HFFc6 (cell line): ENCODE measurements at regions not wholly inside any gene's neighbourhood (a gene's known extent, or its start where the extent isn't known, plus 50 kb on each side); places are given as distances from the start of the nearest gene placed in this dataset.

ENCODE experiments used
- DNase-seq: peaks from one replicate; pipeline ENCODE4 v3.0.0-alpha.2; 2018
- H3K27ac Mint-ChIP-seq: 2 replicates; pipeline ENCODE4 v1.8.0; 2020; ENCODE audit warnings: mild to moderate bottlenecking, mixed read lengths
- H3K27me3 Mint-ChIP-seq: 2 replicates; pipeline ENCODE4 v1.8.0; 2021; ENCODE audit warnings: mild to moderate bottlenecking, moderate library complexity, mixed read lengths; ENCODE audit not compliant: insufficient read depth
- H3K36me3 Mint-ChIP-seq: 2 replicates; pipeline ENCODE4 v1.8.0; 2021; ENCODE audit warnings: low read depth, mixed read lengths
- H3K4me1 Mint-ChIP-seq: 2 replicates; pipeline ENCODE4 v1.8.0; 2020; ENCODE audit warnings: low read depth, mixed read lengths
- H3K4me3 Mint-ChIP-seq: 2 replicates; pipeline ENCODE4 v1.8.0; 2020; ENCODE audit warnings: mild to moderate bottlenecking, moderate library complexity, mixed read lengths
- H3K9me3 Mint-ChIP-seq: 2 replicates; pipeline ENCODE4 v1.8.0; 2020; ENCODE audit warnings: mild to moderate bottlenecking, mixed read lengths
- TF ChIP-seq, protein P1 (sequence below): fragments of 200-600 bp; sonication (generic); IDR thresholded peaks from 2 replicates; pipeline ENCODE4 v1.5.0; 2021; ENCODE audit warnings: antibody characterized with exemption, mild to moderate bottlenecking

DNA sequence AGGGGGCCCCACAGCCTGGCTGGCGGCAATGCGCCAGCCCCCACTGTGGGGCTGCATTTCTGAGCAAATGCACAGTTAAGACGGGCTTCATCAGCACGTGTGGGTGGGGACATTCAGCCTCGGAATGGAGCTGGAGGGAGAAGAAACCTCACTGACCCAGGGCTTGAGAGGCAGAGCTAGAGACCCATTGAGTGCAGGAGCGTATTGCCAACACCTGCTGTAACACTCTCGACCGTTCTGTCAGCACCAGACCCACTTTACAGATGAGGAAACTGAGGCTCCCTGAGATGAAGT lies 200.9 kb upstream of the RAB6C start:
- H3K36me3 Mint-ChIP-seq: no peaks in the 10 kb centered on the region
- H3K27ac Mint-ChIP-seq: no peak overlapping the region
- no peaks in the 10 kb centered on the region for H3K4me1 Mint-ChIP-seq
- peaks cover 30% of the 10 kb centered on the region for H3K9me3 Mint-ChIP-seq
- DNase-seq: no peak
- peaks cover 3% of the 10 kb centered on the region; the same call in 1 of the 2 replicates for H3K27me3 Mint-ChIP-seq
- no peak overlapping the region for H3K4me3 Mint-ChIP-seq
- TF ChIP-seq, protein P1, sequence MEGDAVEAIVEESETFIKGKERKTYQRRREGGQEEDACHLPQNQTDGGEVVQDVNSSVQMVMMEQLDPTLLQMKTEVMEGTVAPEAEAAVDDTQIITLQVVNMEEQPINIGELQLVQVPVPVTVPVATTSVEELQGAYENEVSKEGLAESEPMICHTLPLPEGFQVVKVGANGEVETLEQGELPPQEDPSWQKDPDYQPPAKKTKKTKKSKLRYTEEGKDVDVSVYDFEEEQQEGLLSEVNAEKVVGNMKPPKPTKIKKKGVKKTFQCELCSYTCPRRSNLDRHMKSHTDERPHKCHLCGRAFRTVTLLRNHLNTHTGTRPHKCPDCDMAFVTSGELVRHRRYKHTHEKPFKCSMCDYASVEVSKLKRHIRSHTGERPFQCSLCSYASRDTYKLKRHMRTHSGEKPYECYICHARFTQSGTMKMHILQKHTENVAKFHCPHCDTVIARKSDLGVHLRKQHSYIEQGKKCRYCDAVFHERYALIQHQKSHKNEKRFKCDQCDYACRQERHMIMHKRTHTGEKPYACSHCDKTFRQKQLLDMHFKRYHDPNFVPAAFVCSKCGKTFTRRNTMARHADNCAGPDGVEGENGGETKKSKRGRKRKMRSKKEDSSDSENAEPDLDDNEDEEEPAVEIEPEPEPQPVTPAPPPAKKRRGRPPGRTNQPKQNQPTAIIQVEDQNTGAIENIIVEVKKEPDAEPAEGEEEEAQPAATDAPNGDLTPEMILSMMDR: no peak

DNA sequence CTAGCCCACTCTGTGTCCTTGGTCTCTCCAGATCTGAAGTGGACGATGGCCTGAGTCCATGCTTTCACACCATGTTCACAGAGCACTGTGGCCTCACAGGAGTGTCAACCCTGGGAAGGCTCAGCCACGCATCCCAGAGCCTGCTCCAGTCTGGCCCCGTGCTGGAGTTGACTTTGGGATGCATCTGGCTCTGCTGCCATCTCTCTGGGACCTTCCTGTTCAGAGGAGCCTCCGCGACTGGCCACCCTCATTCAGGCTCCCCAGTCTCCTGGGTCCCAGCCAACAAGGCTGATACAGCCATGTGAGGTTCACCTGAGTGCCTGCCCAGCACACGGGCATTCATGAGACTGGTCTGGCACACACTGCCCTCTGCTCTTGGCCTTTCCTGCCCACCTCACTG lies 199.7 kb upstream of the RAB6C start:
- H3K9me3 Mint-ChIP-seq: peaks cover 30% of the 10 kb centered on the region
- TF ChIP-seq, protein P1: no peak
- no peak overlapping the region for H3K4me3 Mint-ChIP-seq
- no peak overlapping the region for H3K27ac Mint-ChIP-seq
- no peak for DNase-seq
- H3K27me3 Mint-ChIP-seq: peaks cover 3% of the 10 kb centered on the region; the same call in 1 of the 2 replicates
- no peaks in the 10 kb centered on the region for H3K4me1 Mint-ChIP-seq
- H3K36me3 Mint-ChIP-seq: no peaks in the 10 kb centered on the region

DNA sequence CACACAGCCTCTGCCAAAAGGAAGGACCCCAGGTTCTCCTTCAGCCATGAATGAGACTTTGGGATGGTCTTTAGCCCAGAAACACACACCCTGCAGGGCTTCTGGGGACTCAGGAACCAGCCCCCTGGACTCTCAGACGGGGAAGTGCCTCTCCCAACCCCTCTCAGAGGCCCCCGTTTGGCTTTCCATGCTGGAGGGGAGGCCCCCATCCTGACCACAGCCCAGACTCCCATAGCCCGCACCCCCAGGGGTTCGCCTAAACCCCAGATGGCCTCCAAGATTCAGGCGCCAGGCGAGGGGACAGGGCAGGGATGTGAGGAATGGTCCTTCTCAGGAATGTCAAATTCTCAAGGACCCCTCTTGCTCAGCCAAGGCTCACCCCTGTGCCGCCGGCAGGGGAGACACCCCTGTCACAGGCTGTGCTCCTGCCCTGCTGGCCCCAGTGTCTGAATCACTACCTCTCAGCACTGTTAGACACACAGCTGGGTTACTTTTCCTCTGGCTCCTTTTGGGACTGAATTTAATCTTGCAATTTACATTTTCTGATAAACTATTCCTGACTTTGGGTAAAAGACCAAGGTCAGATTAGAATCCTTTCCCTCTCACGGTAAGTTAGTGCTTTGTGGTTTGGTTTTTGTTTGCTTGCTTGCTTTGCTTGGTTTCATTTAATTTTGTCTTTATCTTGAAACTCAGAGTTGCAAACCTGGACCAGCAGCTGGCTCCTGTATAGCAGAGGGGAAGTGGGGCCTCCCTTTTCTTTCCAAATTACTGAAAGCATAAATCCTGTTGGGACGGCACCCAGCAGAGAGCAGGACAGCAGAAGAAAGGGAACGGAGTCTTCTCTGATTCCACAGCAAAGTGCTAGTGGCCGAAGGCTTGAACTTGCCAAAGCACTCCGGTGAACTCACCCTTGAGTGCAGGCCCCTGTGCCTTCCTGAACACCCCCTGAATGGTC lies 198.9 kb upstream of the RAB6C start:
- no peaks in the 10 kb centered on the region for H3K36me3 Mint-ChIP-seq
- H3K9me3 Mint-ChIP-seq: peaks cover 30% of the 10 kb centered on the region
- no peak for DNase-seq
- H3K27me3 Mint-ChIP-seq: peaks cover 3% of the 10 kb centered on the region; the same call in 1 of the 2 replicates
- H3K4me1 Mint-ChIP-seq: no peaks in the 10 kb centered on the region
- H3K4me3 Mint-ChIP-seq: no peak overlapping the region
- no peak overlapping the region for H3K27ac Mint-ChIP-seq
- TF ChIP-seq, protein P1: no peak

DNA sequence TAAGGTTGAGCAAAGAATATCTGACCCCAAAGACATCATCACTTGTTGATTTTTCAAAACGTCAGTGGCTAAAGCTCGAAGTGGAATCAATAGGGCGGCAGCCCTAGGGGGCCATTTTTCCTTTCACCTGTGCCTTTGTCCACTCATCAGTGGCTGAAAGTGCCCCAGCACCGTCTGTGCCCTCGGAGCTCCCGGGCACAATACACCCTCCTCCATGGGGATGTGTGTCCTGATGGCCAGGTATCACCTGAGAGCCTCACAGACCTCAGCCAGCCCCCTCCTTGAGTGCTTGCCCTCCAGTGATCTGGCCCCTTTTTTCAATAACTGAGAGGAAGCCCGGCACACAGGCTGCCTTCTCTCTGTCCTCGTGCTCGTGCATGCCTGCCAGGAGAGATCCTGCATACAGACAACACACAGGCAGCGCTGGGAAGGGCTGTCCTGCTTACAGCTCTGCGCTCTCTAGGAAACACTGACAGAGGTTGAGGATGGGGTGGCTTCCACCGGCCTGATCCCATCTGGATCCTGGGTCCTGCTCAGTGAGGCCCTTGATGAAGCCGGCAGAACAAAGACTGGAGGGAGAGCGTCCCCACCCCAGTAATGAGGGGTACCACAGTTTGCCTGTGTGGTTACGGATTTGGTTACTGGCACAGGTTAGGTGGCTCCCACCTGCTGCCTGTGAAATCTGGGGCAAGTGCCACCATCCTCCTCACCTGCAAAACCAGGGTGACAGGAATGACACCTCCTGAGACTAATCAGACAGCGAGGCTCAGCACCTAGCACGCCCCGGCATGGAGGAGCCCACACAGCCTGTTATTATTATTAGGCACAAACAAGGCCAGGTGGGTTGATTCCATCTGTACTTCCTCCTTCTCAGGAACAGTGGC lies 197.5 kb upstream of the RAB6C start:
- H3K36me3 Mint-ChIP-seq: no peaks in the 10 kb centered on the region
- no peak overlapping the region for H3K27ac Mint-ChIP-seq
- no peak overlapping the region for H3K4me3 Mint-ChIP-seq
- no peaks in the 10 kb centered on the region for H3K4me1 Mint-ChIP-seq
- H3K9me3 Mint-ChIP-seq: peaks cover 28% of the 10 kb centered on the region
- H3K27me3 Mint-ChIP-seq: peaks cover 3% of the 10 kb centered on the region; the same call in 1 of the 2 replicates
- DNase-seq: no peak
- TF ChIP-seq, protein P1: no peak

DNA sequence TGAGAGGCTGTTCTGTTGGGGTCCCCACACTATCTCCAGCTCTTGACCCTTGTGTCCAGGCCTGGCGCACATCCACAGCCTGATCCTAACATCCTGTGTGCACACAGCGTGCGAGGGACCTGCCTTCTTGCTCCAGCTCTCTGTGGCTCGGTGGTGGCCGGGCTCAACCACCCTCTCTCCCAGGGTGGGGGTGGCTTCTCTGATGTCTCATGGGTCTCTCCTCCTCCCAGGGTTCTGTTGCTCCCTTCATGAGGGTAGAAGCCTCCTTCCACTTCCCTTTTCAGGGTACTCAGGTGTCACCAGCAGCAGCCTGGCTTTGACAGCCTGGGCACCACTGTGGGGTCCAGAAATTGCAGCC lies 196.9 kb upstream of the RAB6C start:
- Mint-ChIP-seq H3K27me3 (peaks cover 3% of the 10 kb centered on the region; the same call in 1 of the 2 replicates), H3K4me1 (no peaks in the 10 kb centered on the region), H3K4me3 (no peak overlapping the region), H3K9me3 (peaks cover 23% of the 10 kb centered on the region), H3K27ac (no peak overlapping the region), H3K36me3 (no peaks in the 10 kb centered on the region)
- TF ChIP-seq, protein P1: no peak
- DNase-seq: no peak
